ENCODE measurements at regions not wholly inside any gene's neighbourhood (a gene's known extent, or its start where the extent isn't known, plus 50 kb on each side); places are given as distances from the start of the nearest gene placed in this dataset.

DNA sequence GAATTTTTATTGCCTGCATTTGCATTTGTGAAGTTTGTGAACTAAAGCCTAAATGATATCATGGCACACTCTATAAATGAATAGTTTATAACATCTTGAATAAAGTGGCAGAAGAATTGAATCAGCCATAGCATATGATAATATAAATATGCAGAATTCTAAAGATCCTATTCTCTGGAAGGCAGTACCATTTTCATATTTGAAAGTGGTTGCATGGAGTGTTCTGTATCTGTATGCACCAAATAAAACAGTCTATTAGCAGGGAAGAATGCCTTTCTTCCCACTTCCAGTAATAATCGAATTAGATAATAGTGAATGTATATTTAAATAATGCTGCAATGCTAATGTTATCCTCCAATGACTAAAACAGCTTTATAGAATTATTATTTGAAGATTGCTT lies 57.9 kb upstream of the TRIM67 start:
- TF ChIP-seq EZH2 (IDR thresholded peaks at IDR 0.05; ENCODE audit: borderline replicate concordance) (no peak), CTCF (IDR thresholded peaks at IDR 0.05; ENCODE audit: poor library complexity) (no peak), EZH2phosphoT487 (IDR thresholded peaks at IDR 0.05; ENCODE audit: low read depth, severe bottlenecking, unreplicated experiment) (no peak)
